Epithelial cell of esophagus (primary cell): ENCODE measurements at regions not wholly inside any gene's neighbourhood (a gene's known extent, or its start where the extent isn't known, plus 50 kb on each side); places are given as distances from the start of the nearest gene placed in this dataset.
"Not testable (repeated sequence)": the region's sequence is repeated elsewhere in the genome, so short reads cannot be mapped to it uniquely, and the experiment has no call there.

Experiments
- DNase-seq: peaks from one replicate; pipeline ENCODE4 v3.0.0; 2010; ENCODE audit warnings: low read depth
- H3K4me3 ChIP-seq: 2 replicates; pipeline ENCODE4 v1.5.1; 2011; ENCODE audit warnings: mild to moderate bottlenecking, low read length, control low read depth
- CTCF ChIP-seq: IDR thresholded peaks from 2 replicates; pipeline ENCODE4 v1.5.1; 2011; ENCODE audit warnings: low read depth, mild to moderate bottlenecking, low read length, control low read depth, inconsistent platforms; ENCODE audit not compliant: insufficient read depth; ENCODE audit errors: missing control alignments

GRCh38 chrX:139020801-139021200 is 309.3 kb upstream of the FGF13 start:
- no peak overlapping the region for H3K4me3 ChIP-seq
- no peak for TF ChIP-seq CTCF
- DNase-seq: no peak

GRCh38 chrX:139018436-139018835 is 306.9 kb upstream of the FGF13 start:
- no peak for TF ChIP-seq CTCF
- no peak overlapping the region for H3K4me3 ChIP-seq
- DNase-seq: no peak

DNA sequence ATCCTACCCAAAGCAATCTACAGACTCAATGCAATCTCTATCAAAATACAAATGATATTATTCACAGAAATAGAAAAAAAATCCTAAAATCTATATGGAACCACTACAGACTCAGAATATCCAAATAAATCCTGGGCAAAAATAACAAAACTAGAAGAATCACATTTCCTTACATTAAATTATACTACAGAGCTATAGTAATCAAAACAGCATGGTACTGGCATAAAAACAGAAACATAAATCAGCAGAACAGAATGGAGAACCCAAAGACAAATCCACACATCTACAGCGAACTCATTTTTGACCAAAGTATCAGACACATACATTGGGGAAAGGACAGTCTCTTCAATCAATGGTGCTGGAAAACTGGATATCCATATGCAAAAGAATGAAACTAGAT is 304.1 kb upstream of the FGF13 start:
- H3K4me3 ChIP-seq: no peak overlapping the region
- DNase-seq: no peak
- no peak for TF ChIP-seq CTCF

- DNase-seq: no peak
- TF ChIP-seq CTCF: no peak
- no peak overlapping the region for H3K4me3 ChIP-seq
Observed at GRCh38 chrX:139008185-139008584, 296.7 kb upstream of the FGF13 start.

- not testable (repeated sequence) for H3K4me3 ChIP-seq, DNase-seq
Observed at GRCh38 chrX:139003856-139004527, 292.5 kb upstream of the FGF13 start.

DNA sequence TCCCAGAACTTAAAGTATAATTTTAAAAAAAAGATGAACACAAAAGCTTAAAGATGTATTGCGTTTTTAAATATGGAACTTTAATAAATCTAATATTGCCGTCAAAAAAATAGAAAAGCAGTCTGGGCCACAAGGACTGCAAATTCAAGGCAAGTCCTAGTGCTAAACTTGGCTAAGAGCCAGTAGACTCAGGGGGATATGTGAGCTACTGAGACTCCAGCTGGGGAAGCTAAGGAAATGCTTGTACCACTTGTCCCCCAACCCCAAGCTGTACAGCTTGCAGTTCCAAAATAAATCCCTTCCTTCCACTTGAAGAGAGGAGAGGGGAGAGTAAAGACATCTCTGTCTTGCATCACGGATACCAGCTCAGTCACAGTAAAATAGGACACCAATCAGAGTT is 290.8 kb upstream of the FGF13 start:
- no peak overlapping the region for H3K4me3 ChIP-seq
- TF ChIP-seq CTCF: no peak

GRCh38 chrX:138996268-138996667 is 284.8 kb upstream of the FGF13 start:
- H3K4me3 ChIP-seq: no peak overlapping the region
- TF ChIP-seq CTCF: no peak
- DNase-seq: no peak

More for the DNA sequence above, 290.8 kb upstream of the FGF13 start:
- DNase-seq: no peak
